Right ventricle myocardium inferior (tissue), 1 donor: ENCODE measurements at regions not wholly inside any gene's neighbourhood (a gene's known extent, or its start where the extent isn't known, plus 50 kb on each side); places are given as distances from the start of the nearest gene placed in this dataset.

Experiments
- ATAC-seq: fragments of 200-7000 bp; cut with Tn5 transposase; one replicate; pipeline ENCODE4 v1.9.1; 2020; ENCODE audit warnings: mild to moderate bottlenecking, moderate library complexity
- DNase-seq: peaks from one replicate; pipeline ENCODE4 v3.0.0; 2021; ENCODE audit errors: missing footprints
- intact Hi-C: fragments of 100-400 bp; cut with DNase I; formaldehyde crosslinking; loops from one replicate; pipeline ENCODE4 v1.11.0; 2022
- donor health status: DM: no; HTN: yes; CAD: no; lungs with severe emphysema.

- DNase-seq = no peak
- ATAC-seq = no peak
- intact Hi-C loops = no loop called here
Measured at GRCh38 chr6:137434640-137435039, 59.6 kb downstream of the OLIG3 start.

GRCh38 chr6:137432054-137432611 is 62.1 kb downstream of the OLIG3 start:
- ATAC-seq (no peak), DNase-seq (no peak)
- intact Hi-C loops = no loop called here

GRCh38 chr6:137430954-137431353 is 63.2 kb downstream of the OLIG3 start:
- intact Hi-C loops = no loop called here
- no peak for ATAC-seq
- DNase-seq = no peak

GRCh38 chr6:137427656-137428290 is 66.4 kb downstream of the OLIG3 start:
- ATAC-seq = no peak

GRCh38 chr6:137426007-137426689 is 68.0 kb downstream of the OLIG3 start:
- intact Hi-C loops = no loop called here
- ATAC-seq = no peak
- no peak for DNase-seq

More at GRCh38 chr6:137427656-137428290, 66.4 kb downstream of the OLIG3 start:
- no peak for DNase-seq
- intact Hi-C loops = no loop called here

- DNase-seq (no peak), ATAC-seq (no peak)
- intact Hi-C loops = no loop called here
Measured at GRCh38 chr6:137424251-137424650, 69.9 kb downstream of the OLIG3 start.

- ATAC-seq (no peak), DNase-seq (no peak)
- intact Hi-C loops = no loop called here
Measured at GRCh38 chr6:137423451-137424168, 70.6 kb downstream of the OLIG3 start.

GRCh38 chr6:137417396-137417795 is 76.8 kb downstream of the OLIG3 start:
- DNase-seq = no peak
- intact Hi-C loops = no loop called here
- no peak for ATAC-seq

- intact Hi-C loops = no loop called here
- ATAC-seq = peak; percentile 89
- no peak for DNase-seq
Measured at GRCh38 chr6:137416376-137417109, 77.7 kb downstream of the OLIG3 start.

- intact Hi-C loops = loop anchor here (1.0 kb wide), 2 partner anchors 102 to 145 kb away; no protein-coding TSS in a partner anchor
- ATAC-seq (no peak), DNase-seq (no peak)
Measured at GRCh38 chr6:137415834-137416190, 78.4 kb downstream of the OLIG3 start.

- intact Hi-C loops = loop anchor here (1.0 kb wide), 2 partner anchors 101 to 144 kb away; no protein-coding TSS in a partner anchor
- peak; percentile 60 for DNase-seq
- ATAC-seq = peak; percentile 83
Measured at GRCh38 chr6:137415127-137415833, 78.9 kb downstream of the OLIG3 start.

- ATAC-seq = no peak
- intact Hi-C loops = no loop called here
- no peak for DNase-seq
Measured at GRCh38 chr6:137414599-137414998, 79.6 kb downstream of the OLIG3 start.

- ATAC-seq (no peak), DNase-seq (no peak)
- intact Hi-C loops = no loop called here
Measured at GRCh38 chr6:137413482-137413881, 80.7 kb downstream of the OLIG3 start.

- DNase-seq (no peak), ATAC-seq (no peak)
- intact Hi-C loops = no loop called here
Measured at GRCh38 chr6:137412562-137412961, 81.6 kb downstream of the OLIG3 start.

- ATAC-seq = no peak
- DNase-seq = no peak
- intact Hi-C loops = no loop called here
Measured at GRCh38 chr6:137409266-137409777, 84.9 kb downstream of the OLIG3 start.

GRCh38 chr6:137407816-137408215 is 86.4 kb downstream of the OLIG3 start:
- intact Hi-C loops = no loop called here
- DNase-seq = no peak

GRCh38 chr6:137405806-137406205 is 88.4 kb downstream of the OLIG3 start:
- ATAC-seq (no peak), DNase-seq (no peak)

More at GRCh38 chr6:137407816-137408215, 86.4 kb downstream of the OLIG3 start:
- no peak for ATAC-seq

GRCh38 chr6:137403855-137404254 is 90.3 kb downstream of the OLIG3 start:
- no peak for DNase-seq
- ATAC-seq = no peak
- intact Hi-C loops = no loop called here

More at GRCh38 chr6:137405806-137406205, 88.4 kb downstream of the OLIG3 start:
- intact Hi-C loops = no loop called here
